ENCODE measurements at regions not wholly inside any gene's neighbourhood (a gene's known extent, or its start where the extent isn't known, plus 50 kb on each side); places are given as distances from the start of the nearest gene placed in this dataset.

DNA sequence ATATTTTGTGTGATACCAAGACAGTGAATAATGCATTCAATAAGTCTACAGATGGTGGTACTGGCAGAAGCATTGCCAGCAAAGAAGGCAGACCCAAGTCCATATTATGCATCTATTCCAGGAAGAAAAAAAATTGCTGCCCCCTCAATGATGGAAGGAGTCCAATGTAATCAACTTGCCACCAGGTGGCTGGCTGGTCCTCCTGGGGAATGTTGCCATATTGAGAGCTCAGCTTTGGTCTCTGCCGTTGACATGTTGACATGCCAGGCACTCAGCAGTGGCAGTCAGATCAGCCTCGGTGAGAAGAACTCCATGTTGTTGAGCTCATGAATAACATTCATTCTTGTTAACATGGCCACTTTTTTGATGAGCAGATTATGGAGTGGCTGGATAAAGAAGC lies 298.5 kb downstream of the IGSF11 start:
- ATAC-seq, result no peak
- TF ChIP-seq, protein P1, sequence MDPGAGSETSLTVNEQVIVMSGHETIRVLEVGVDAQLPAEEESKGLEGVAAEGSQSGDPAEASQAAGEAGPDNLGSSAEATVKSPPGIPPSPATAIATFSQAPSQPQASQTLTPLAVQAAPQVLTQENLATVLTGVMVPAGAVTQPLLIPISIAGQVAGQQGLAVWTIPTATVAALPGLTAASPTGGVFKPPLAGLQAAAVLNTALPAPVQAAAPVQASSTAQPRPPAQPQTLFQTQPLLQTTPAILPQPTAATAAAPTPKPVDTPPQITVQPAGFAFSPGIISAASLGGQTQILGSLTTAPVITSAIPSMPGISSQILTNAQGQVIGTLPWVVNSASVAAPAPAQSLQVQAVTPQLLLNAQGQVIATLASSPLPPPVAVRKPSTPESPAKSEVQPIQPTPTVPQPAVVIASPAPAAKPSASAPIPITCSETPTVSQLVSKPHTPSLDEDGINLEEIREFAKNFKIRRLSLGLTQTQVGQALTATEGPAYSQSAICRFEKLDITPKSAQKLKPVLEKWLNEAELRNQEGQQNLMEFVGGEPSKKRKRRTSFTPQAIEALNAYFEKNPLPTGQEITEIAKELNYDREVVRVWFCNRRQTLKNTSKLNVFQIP (CRISPR knock-in tag; IDR thresholded peaks at IDR 0.05; ENCODE audit: borderline replicate concordance, low read depth), result no peak
- no peak for TF ChIP-seq SNAI2 (CRISPR knock-in tag; IDR thresholded peaks at IDR 0.05)
- TF ChIP-seq, protein P2, sequence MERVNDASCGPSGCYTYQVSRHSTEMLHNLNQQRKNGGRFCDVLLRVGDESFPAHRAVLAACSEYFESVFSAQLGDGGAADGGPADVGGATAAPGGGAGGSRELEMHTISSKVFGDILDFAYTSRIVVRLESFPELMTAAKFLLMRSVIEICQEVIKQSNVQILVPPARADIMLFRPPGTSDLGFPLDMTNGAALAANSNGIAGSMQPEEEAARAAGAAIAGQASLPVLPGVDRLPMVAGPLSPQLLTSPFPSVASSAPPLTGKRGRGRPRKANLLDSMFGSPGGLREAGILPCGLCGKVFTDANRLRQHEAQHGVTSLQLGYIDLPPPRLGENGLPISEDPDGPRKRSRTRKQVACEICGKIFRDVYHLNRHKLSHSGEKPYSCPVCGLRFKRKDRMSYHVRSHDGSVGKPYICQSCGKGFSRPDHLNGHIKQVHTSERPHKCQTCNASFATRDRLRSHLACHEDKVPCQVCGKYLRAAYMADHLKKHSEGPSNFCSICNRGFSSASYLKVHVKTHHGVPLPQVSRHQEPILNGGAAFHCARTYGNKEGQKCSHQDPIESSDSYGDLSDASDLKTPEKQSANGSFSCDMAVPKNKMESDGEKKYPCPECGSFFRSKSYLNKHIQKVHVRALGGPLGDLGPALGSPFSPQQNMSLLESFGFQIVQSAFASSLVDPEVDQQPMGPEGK (CRISPR knock-in tag; IDR thresholded peaks at IDR 0.05; ENCODE audit: borderline replicate concordance), result no peak
- no peak for TF ChIP-seq TOX (CRISPR knock-in tag; IDR thresholded peaks at IDR 0.05; ENCODE audit: borderline replicate concordance)
- no peak for TF ChIP-seq OSR1 (CRISPR knock-in tag; IDR thresholded peaks at IDR 0.05)
- no peak for TF ChIP-seq CSRNP3 (CRISPR knock-in tag; IDR thresholded peaks at IDR 0.05)
- no peak for TF ChIP-seq ZFP3 (CRISPR knock-in tag; IDR thresholded peaks at IDR 0.05)
- no peak for TF ChIP-seq GLIS3 (CRISPR knock-in tag; IDR thresholded peaks at IDR 0.05)
- no peak for TF ChIP-seq ZNF8 (CRISPR knock-in tag; IDR thresholded peaks at IDR 0.05)
- TF ChIP-seq ZNF70 (CRISPR knock-in tag; IDR thresholded peaks at IDR 0.05), result no peak
- TF ChIP-seq BACH2 (CRISPR knock-in tag; IDR thresholded peaks at IDR 0.05; ENCODE audit: borderline replicate concordance), result no peak
- TF ChIP-seq CSDC2 (CRISPR knock-in tag; IDR thresholded peaks at IDR 0.05), result no peak
- TF ChIP-seq ISL1 (CRISPR knock-in tag; IDR thresholded peaks at IDR 0.05), result no peak
- TF ChIP-seq, protein P3, sequence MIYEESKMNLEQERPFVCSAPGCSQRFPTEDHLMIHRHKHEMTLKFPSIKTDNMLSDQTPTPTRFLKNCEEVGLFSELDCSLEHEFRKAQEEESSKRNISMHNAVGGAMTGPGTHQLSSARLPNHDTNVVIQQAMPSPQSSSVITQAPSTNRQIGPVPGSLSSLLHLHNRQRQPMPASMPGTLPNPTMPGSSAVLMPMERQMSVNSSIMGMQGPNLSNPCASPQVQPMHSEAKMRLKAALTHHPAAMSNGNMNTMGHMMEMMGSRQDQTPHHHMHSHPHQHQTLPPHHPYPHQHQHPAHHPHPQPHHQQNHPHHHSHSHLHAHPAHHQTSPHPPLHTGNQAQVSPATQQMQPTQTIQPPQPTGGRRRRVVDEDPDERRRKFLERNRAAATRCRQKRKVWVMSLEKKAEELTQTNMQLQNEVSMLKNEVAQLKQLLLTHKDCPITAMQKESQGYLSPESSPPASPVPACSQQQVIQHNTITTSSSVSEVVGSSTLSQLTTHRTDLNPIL (CRISPR knock-in tag; IDR thresholded peaks at IDR 0.05; ENCODE audit: low read depth), result no peak
- TF ChIP-seq, protein P4, sequence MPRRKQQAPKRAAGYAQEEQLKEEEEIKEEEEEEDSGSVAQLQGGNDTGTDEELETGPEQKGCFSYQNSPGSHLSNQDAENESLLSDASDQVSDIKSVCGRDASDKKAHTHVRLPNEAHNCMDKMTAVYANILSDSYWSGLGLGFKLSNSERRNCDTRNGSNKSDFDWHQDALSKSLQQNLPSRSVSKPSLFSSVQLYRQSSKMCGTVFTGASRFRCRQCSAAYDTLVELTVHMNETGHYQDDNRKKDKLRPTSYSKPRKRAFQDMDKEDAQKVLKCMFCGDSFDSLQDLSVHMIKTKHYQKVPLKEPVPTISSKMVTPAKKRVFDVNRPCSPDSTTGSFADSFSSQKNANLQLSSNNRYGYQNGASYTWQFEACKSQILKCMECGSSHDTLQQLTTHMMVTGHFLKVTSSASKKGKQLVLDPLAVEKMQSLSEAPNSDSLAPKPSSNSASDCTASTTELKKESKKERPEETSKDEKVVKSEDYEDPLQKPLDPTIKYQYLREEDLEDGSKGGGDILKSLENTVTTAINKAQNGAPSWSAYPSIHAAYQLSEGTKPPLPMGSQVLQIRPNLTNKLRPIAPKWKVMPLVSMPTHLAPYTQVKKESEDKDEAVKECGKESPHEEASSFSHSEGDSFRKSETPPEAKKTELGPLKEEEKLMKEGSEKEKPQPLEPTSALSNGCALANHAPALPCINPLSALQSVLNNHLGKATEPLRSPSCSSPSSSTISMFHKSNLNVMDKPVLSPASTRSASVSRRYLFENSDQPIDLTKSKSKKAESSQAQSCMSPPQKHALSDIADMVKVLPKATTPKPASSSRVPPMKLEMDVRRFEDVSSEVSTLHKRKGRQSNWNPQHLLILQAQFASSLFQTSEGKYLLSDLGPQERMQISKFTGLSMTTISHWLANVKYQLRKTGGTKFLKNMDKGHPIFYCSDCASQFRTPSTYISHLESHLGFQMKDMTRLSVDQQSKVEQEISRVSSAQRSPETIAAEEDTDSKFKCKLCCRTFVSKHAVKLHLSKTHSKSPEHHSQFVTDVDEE (CRISPR knock-in tag; IDR thresholded peaks at IDR 0.05), result no peak
- no peak for TF ChIP-seq TCF4 (CRISPR knock-in tag; IDR thresholded peaks at IDR 0.05; ENCODE audit: borderline replicate concordance)

- no peak for TF ChIP-seq ZNF8 (CRISPR knock-in tag; IDR thresholded peaks at IDR 0.05)
- no peak for TF ChIP-seq RARB (CRISPR knock-in tag; IDR thresholded peaks at IDR 0.05)
- no peak for TF ChIP-seq BACH2 (CRISPR knock-in tag; IDR thresholded peaks at IDR 0.05; ENCODE audit: borderline replicate concordance)
- no peak for TF ChIP-seq ARNTL (CRISPR knock-in tag; IDR thresholded peaks at IDR 0.05; ENCODE audit: borderline replicate concordance, low read depth)
- TF ChIP-seq ZNF70 (CRISPR knock-in tag; IDR thresholded peaks at IDR 0.05), result no peak
- TF ChIP-seq, protein P1 (CRISPR knock-in tag; IDR thresholded peaks at IDR 0.05; ENCODE audit: borderline replicate concordance, low read depth), result no peak
- TF ChIP-seq CSRNP3 (CRISPR knock-in tag; IDR thresholded peaks at IDR 0.05), result no peak
- no peak for TF ChIP-seq GLIS3 (CRISPR knock-in tag; IDR thresholded peaks at IDR 0.05)
- no peak for TF ChIP-seq TCF4 (CRISPR knock-in tag; IDR thresholded peaks at IDR 0.05; ENCODE audit: borderline replicate concordance)
- TF ChIP-seq PPARA (CRISPR knock-in tag; IDR thresholded peaks at IDR 0.05; ENCODE audit: borderline replicate concordance), result no peak
- no peak for TF ChIP-seq ZC3H10 (CRISPR knock-in tag; IDR thresholded peaks at IDR 0.05)
- no peak for TF ChIP-seq ISL1 (CRISPR knock-in tag; IDR thresholded peaks at IDR 0.05)
- ATAC-seq, result no peak
Observed at GRCh38 chr3:118740722-118741290, 293.8 kb downstream of the IGSF11 start.

Data from SK-N-SH treated with all-trans-retinoic acid at 6 μM for 48 hours (cell line).